Breast epithelium (tissue), 3 donors: ENCODE measurements at regions not wholly inside any gene's neighbourhood (a gene's known extent, or its start where the extent isn't known, plus 50 kb on each side); places are given as distances from the start of the nearest gene placed in this dataset.

ENCODE experiments used
- CTCF ChIP-seq, 3 donors: fragments of 450-650 bp; IDR thresholded peaks; one replicate each; pipeline ENCODE4 v1.5.1; 2016 to 2017; ENCODE audit warnings: antibody characterized with exemption in 3 of 3, mild to moderate bottlenecking in 3 of 3, moderate library complexity in 3 of 3
- POLR2A ChIP-seq: fragments of 450-650 bp; IDR thresholded peaks from one replicate; pipeline ENCODE4 v1.6.1; 2016; ENCODE audit warnings: antibody characterized with exemption, mild to moderate bottlenecking, moderate library complexity

GRCh38 chr14:83312511-83312910 lies 1778.9 kb upstream of the SEL1L start:
- TF ChIP-seq POLR2A (no peak), CTCF (IDR thresholded peaks at IDR 0.05) (no peak)
